H1 (cell line): ENCODE measurements at regions not wholly inside any gene's neighbourhood (a gene's known extent, or its start where the extent isn't known, plus 50 kb on each side); places are given as distances from the start of the nearest gene placed in this dataset.

Experiments
- CTCF ChIP-seq, 3 experiments: IDR thresholded peaks; 1 replicate in 2 of 3; 2 replicates in 1 of 3; pipeline versions ENCODE4 v1.5.1 to v1.6.1; 2011; ENCODE audit warnings: low read length in 3 of 3, mild to moderate bottlenecking in 3 of 3, inconsistent platforms in 2 of 3, low read depth in 1 of 3, moderate library complexity in 1 of 3; ENCODE audit not compliant: insufficient read depth in 1 of 3; ENCODE audit errors: control extremely low read depth in 1 of 3
- KDM1A ChIP-seq: fragments of 200-600, 300-600 bp; sonication (generic); IDR thresholded peaks from 2 replicates; pipeline ENCODE4 v1.7.1; 2016; ENCODE audit warnings: mild to moderate bottlenecking, low read length, borderline replicate concordance

- TF ChIP-seq CTCF (IDR thresholded peaks at IDR 0.05; ENCODE audit: control extremely low read depth in 1 of 3, insufficient read depth in 1 of 3, low read depth in 1 of 3, low read length in 3 of 3) (no peak), KDM1A (no peak)
Measured at GRCh38 chr2:239723486-239724193, 301.5 kb downstream of the NDUFA10 start (continued).
